ENCODE measurements at regions not wholly inside any gene's neighbourhood (a gene's known extent, or its start where the extent isn't known, plus 50 kb on each side); places are given as distances from the start of the nearest gene placed in this dataset.
"Not testable (repeated sequence)": the region's sequence is repeated elsewhere in the genome, so short reads cannot be mapped to it uniquely, and the experiment has no call there.

GRCh38 chr3:76212679-76213078 lies 427.3 kb upstream of the ZNF717 start:
- DNase-seq, result no peak

DNA sequence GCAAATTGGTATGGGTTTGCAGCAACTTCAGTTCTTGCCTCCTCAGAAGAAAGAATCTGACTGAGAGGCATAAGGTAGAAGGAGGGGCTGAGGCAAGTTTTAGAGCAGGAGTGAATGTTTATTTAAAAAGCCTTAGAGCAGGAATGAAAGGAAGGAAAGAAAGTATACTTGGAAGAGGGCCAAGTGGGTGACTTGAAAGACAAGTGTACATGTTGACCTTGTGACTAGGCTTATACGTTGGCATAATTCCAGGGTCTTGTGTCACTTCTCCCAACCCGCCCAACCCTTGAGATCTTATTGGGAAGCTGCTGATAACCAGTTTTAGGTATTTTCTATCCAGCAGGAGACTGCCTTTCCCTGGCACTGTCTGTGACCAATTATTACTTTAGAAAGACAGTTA lies 436.9 kb upstream of the ZNF717 start:
- no peak for DNase-seq

GRCh38 chr3:76231258-76231657 lies 445.9 kb upstream of the ZNF717 start:
- no peak for DNase-seq

DNA sequence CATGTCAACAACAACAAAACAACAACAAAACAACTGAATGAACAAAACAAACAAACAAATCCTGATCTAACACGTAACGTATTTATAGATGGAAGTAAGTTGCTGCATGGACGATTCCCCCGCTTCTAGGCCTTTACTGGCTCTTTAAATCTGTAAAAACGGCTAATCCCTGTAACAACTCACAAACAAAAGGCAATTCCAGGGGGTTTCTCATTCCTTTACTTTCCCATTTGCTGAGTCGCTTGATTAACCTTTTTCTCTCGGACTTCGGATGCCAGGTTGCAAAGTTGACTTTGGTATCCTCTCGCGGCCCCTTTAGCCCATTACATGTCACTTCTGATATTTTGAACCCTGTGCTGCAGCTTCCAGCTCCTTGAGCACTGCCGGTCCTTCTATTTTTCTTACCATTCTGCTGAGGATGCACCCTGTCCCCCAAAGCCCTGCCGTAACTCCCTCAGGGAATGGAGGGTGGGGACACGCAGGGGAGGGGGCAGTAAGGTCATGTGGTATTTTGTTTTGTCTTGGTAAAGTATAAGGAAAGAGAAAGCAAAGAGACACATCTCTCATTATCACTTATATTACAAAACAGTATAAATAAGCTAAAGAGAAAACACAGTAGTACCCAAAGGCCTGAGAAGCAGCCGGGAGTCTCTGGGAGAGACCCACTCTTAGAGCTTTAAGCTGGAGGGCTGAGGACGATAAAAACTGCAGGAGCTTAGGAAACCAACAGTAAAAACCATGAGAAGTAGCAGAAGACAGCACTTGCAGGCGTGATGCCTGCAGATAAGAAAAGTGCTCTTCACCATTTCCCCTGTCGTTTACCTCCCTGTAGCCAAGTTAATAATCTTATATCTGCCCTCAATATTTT lies 457.8 kb upstream of the ZNF717 start:
- DNase-seq, result no peak

- DNase-seq, result no peak
Observed at GRCh38 chr3:76245073-76245472, 459.7 kb upstream of the ZNF717 start.

- no peak for DNase-seq
Observed at GRCh38 chr3:76245622-76246021, 460.3 kb upstream of the ZNF717 start.

- no peak for DNase-seq
Observed at GRCh38 chr3:76264496-76264895, 479.1 kb upstream of the ZNF717 start.

- no peak for DNase-seq
Observed at GRCh38 chr3:76264911-76265310, 479.6 kb upstream of the ZNF717 start.

DNA sequence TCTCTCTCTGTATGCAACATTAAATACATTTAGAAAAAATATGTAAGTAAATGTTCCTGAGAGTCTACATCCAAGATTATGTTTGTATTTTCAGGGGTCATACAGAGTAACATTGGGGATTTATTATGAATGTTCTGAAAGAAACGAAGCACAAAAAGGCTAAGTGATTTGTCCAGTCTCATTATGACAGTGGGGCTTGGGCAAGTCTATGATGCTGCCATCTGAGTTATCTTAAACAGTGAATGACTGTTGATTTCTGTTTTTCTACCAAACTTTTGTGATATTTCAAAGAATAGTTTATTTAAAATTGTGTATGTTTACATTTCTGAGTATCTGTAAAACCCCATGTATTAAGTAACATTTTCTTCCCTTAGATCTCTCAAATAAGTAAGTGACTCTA lies 481.2 kb upstream of the ZNF717 start:
- DNase-seq, result no peak

DNA sequence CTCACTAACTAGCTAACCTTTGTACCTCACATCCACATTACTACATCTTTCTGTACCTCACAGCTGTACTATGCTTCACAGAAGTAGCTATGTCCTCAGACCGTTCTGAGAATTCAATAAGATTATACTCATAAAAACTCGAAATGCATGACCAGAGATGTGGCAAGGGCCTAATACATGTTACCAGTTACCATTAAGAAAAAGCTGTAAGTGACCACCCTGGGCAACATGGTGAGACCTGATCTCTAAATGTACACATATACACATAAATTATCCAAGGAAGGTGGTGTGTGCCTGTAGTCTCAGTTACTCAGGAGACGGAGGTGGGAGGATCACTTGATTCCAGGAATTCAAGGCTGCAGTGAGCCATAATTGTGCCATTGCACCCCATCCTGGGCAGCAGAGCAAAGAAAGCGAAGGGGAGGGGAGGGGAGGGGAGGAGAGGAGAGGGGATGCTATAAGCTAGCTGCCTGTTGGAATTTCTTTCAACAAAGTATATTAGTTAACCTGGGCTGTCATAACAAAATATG lies 482.6 kb upstream of the ZNF717 start:
- DNase-seq, result no peak

- DNase-seq, result no peak
Observed at GRCh38 chr3:76293856-76294255, 508.5 kb upstream of the ZNF717 start.

DNA sequence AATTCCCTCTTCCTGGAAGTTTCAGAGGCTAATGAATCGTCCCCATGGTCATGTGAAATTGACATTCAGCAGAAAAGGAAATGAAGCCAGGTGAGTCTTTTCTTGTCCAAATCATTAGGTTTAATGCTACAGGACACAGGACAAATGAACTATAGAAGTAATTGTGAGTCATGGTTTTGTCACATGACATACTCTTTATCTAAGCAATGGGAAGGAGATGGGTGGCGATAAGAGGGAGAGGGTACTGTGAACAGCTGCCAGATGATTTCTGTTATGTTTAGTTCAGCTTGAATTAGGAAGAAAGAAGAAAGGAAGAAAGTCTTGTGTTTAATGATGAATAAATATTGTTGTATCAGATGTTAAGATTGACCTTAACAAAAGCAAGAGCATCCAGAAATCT lies 515.4 kb upstream of the ZNF717 start:
- DNase-seq, result no peak

GRCh38 chr3:76307556-76307955 lies 522.2 kb upstream of the ZNF717 start:
- no peak for DNase-seq

DNA sequence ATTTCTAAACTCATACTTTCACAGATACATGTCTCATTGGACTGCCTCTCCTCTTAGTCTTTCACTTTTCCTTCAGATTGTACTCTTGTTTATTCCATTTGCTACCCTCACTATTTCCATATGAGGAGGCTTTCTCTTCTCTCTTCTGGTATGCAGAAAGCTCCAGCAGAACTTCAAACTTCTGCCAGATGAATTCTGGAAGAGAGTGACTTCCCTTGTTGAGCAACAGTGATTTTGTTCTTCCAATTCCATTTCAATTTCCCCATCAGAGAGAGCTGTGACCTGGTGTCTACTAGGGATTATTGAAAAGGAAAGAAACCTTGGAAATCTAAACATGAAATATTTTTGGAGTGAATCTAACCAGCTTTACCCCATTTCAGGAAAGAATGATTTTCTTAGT lies 523.2 kb upstream of the ZNF717 start:
- no peak for DNase-seq

DNA sequence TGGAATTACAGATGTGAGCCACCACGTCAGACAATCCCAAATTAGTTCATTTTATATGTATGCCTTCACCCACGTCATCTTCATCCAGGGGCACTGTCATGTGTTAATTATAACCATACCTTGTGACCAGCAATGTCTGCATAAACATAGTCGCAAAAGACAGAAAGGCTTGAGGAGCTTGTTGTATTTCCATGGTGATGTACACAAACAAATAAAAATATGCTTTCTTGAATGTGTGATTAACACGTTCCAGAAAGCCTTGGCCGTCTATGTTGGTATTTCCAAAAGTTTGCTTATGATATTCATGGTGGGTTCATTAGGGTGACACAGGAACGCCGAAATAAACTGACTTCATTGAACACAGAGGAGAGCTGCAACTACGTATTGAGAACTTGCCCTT lies 524.7 kb upstream of the ZNF717 start:
- DNase-seq, result no peak

GRCh38 chr3:76310667-76311066 lies 525.3 kb upstream of the ZNF717 start:
- DNase-seq, result no peak

DNA sequence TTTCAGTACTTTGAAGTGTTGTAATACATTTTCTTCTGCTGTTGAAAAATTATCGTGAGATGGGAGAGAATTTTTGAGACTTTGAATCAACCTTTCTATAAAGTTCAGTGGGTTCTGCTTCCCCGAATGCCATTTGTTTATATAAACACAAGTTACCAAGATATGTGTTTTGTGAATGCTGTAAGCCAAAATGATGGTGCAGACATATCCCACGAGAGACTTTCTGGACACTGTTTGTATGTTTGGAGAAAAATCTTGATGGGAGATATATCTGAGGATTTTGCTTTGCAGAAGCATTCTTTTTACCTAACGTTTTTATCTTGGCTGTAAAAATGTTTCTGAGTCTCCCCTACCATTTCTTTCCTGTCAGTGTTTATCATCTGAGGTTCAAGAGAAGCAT lies 526.6 kb upstream of the ZNF717 start:
- no peak for DNase-seq

- DNase-seq, result not testable (repeated sequence)
Observed at GRCh38 chr3:76315906-76316305, 530.6 kb upstream of the ZNF717 start.

DNA sequence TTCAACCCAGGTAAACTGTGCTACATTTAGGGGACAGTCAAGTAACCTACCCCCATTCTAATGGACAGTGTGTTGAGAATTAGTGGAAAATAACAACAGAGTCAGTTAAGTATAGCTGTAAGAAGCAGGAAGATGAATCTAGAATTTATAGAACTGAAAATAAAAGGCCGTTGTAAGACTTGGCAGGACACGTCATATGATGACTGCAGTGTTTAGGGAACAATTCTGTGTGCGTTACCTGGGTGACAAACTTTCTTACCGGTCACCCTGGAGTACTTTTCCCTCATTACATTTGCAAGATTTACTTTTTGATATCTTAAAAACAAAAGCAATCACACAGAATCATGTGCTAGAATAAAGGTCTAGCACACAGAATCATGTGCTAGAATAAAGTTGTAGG lies 536.3 kb upstream of the ZNF717 start:
- no peak for DNase-seq

DNA sequence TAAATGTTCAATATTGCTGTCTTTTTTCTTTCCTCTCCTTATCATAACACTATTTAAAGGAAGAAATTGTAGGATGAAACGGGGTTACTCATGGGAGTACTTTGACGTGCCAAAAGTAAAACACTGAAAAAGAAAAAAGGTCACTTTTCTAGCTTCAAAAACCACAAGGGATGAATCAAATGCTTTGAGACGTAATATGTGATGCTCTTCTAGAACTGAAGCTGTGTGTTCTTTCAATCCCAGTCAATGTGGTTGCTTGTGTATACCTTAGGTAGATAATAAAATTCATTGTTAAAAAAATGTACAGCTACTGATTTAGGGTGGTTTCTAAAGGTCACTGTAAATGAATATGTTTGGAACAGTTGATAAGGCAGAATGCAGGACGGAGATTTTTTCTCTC lies 538.8 kb upstream of the ZNF717 start:
- DNase-seq, result no peak

DNA sequence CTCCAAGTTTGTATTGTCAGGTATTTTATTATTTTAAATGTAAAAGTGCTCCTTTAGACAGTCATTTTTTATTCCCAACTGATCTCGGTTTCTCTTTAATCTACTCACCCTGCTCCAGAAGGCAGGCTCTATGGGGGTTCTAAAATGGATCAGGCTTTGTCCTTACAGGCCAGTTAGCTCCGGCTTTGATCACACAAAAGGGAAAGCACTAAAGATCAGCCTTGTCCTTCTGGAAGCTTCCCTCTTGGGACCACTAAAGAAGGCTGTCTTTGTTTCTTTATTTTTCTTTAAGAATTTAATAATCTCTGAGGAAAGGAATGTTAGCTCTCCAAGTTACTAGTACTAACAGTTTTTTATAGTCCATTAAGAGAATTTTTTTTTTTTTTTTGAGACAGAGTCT lies 560.5 kb upstream of the ZNF717 start:
- DNase-seq, result no peak

DNA sequence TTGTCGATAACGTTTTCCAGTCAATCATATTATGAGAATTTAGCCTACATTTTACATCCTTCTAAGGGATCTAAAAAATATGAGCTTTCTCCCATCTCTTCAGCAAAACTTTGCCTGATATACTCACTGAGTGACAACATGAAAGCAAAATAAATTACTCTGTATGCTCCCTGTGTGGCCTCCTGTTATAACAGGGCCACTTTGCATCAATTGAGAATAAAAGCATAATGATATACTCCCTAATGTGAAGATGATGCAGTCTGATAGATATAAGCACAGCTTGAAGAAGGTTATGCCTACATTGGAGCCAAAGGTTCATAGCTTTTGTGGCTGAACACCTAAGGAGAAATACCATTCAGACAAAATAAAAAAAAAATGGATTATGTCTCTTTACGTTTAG lies 561.3 kb upstream of the ZNF717 start:
- no peak for DNase-seq

- no peak for DNase-seq
Observed at GRCh38 chr3:76349715-76350480, 564.5 kb upstream of the ZNF717 start.

DNA sequence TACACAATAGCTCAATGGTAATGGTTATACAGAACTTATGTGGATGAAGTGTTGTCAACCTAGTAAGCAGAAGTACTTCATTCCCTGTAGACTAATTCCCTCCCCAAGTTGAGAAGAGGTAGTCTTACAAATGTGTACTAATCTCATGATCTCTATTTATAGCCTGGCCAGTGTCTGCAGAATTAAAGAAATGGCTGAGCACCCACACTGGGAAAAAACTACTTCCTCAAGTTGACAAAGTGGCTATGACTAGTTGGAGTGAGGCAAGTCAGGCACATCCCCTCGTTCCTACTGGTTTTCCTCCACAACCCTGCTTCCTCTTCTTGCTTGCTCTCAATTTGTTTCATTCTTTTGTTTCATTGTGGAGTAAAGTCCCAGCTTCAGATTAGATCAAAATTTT lies 566.7 kb upstream of the ZNF717 start:
- DNase-seq, result no peak
